ENCODE measurements at regions not wholly inside any gene's neighbourhood (a gene's known extent, or its start where the extent isn't known, plus 50 kb on each side); places are given as distances from the start of the nearest gene placed in this dataset.
A peak's percentile ranks its signal among the peaks of the same experiment; 100 is the strongest.

- POLR2A ChIA-PET = interaction anchor here (0.6 to 2.2 kb wide), 11 partner anchors 28 to 895 kb away, joined by 3 to 20 read pairs (median 4); partner anchors contain the start of genes SCAF11 and SLC38A1
- peak in 13 of 14 experiments; percentile 16 to 87 (median 46) for DNase-seq
- no peak overlapping the region for H3K27ac ChIP-seq (ENCODE audit: low read depth in 1 of 2, low read length in 2 of 2)
Observed at GRCh38 chr12:46124848-46125619, 134.7 kb upstream of the SCAF11 start.

DNA sequence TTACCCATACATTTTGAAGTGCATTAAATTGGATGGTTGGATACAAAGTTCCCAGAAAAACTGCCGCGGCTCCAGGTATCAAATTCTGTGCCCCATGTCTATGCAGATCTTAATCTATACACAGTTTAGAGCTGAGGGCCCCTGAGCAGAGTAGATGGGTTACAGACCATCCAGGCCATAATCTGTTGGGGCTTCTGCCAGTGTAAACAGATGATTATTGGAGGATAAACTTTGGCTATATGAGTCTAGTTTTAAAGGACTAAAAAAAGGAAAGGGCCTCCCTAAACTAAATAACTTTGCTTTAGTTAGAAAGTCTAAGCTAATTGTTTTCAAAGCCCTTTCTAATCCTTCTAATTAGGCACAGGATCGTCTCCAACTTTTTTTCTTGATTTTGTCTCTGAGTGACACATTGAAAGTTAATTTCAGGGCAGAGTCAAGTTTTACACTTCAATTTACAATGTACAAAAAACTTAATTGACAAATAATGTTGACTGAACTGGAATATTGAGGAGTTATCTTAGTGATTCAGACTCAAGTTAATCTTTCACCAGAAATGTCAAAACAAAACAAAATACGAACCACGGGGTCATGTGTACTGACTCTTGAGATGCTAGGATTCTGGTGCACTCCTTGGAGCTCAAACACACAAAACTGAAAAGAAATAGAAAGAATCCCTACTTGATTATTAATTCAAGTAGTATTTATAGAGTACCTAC, 133.9 kb upstream of the SCAF11 start:
- Histone ChIP-seq H3K4me1 (ENCODE audit: insufficient read depth, low read length) (no peaks in the 10 kb centered on the region), H3K36me3 (ENCODE audit: insufficient read depth, low read length) (no peaks in the 10 kb centered on the region), H3K27ac (ENCODE audit: low read depth in 1 of 2, low read length in 2 of 2) (no peak overlapping the region), H3K4me3 (ENCODE audit: low read length) (no peak overlapping the region), H3K9me3 (ENCODE audit: control insufficient read depth in 1 of 2, insufficient read depth in 1 of 2, low read length in 2 of 2) (no peaks in the 10 kb centered on the region), H3K27me3 (ENCODE audit: control insufficient read depth in 1 of 2, insufficient read depth in 2 of 2, low read length in 2 of 2) (no peaks in the 10 kb centered on the region)
- Mint-ChIP-seq H3K36me3 (ENCODE audit: low read depth) (no peaks in the 10 kb centered on the region), H3K4me1 (ENCODE audit: low read depth) (peaks cover 7% of the 10 kb centered on the region), H3K27me3 (peaks cover 6% of the 10 kb centered on the region), H3K9me3 (no peaks in the 10 kb centered on the region), H3K27ac (no peak overlapping the region), H3K4me3 (no peak overlapping the region)
- intact Hi-C loops (cut with DNase I, micrococcal nuclease) = loop anchor here (2.0 to 10.0 kb wide), 4 partner anchors 127 to 897 kb away; no protein-coding TSS in a partner anchor
- CTCF ChIA-PET = interaction anchor here (0.6 to 2.1 kb wide), 27 partner anchors 7 to 1570 kb away, joined by 3 to 9 read pairs (median 4); no protein-coding TSS in a partner anchor
- no peak for TF ChIP-seq CTCF (IDR thresholded peaks at IDR 0.05)
- POLR2A ChIA-PET = interaction anchor here (0.6 to 2.2 kb wide), 10 partner anchors 27 to 895 kb away, joined by 3 to 20 read pairs (median 4); partner anchors contain the start of genes SCAF11 and SLC38A1
- no peak for DNase-seq
- no peak for ATAC-seq (ENCODE audit: poor library complexity)

More at GRCh38 chr12:46124848-46125619, 134.7 kb upstream of the SCAF11 start:
- intact Hi-C loops (cut with DNase I, micrococcal nuclease) = loop anchor here (1.0 to 10.0 kb wide), 5 partner anchors 128 to 896 kb away; no protein-coding TSS in a partner anchor
- peak; percentile 97 for ATAC-seq (ENCODE audit: poor library complexity)
- Mint-ChIP-seq H3K9me3 (no peaks in the 10 kb centered on the region), H3K27ac (peak overlapping the region; percentile 62), H3K36me3 (ENCODE audit: low read depth) (no peaks in the 10 kb centered on the region), H3K4me1 (ENCODE audit: low read depth) (peaks cover 7% of the 10 kb centered on the region), H3K4me3 (peak overlapping the region; percentile 39), H3K27me3 (peaks cover 4% of the 10 kb centered on the region)
- H3K4me1 ChIP-seq (ENCODE audit: insufficient read depth, low read length) = no peaks in the 10 kb centered on the region
- no peaks in the 10 kb centered on the region for H3K36me3 ChIP-seq (ENCODE audit: insufficient read depth, low read length)
- H3K4me3 ChIP-seq (ENCODE audit: low read length) = no peak overlapping the region
- H3K27me3 ChIP-seq (ENCODE audit: control insufficient read depth in 1 of 2, insufficient read depth in 2 of 2, low read length in 2 of 2) = no peaks in the 10 kb centered on the region
- peak; percentile 49 for TF ChIP-seq CTCF (IDR thresholded peaks at IDR 0.05)
- no peaks in the 10 kb centered on the region for H3K9me3 ChIP-seq (ENCODE audit: control insufficient read depth in 1 of 2, insufficient read depth in 1 of 2, low read length in 2 of 2)
- CTCF ChIA-PET = interaction anchor here (0.6 to 2.1 kb wide), 27 partner anchors 8 to 1570 kb away, joined by 3 to 9 read pairs (median 4); no protein-coding TSS in a partner anchor

GRCh38 chr12:46112364-46112763, 122.0 kb upstream of the SCAF11 start:
- CTCF ChIA-PET = no interaction called here
- Histone ChIP-seq H3K36me3 (ENCODE audit: insufficient read depth, low read length) (no peaks in the 10 kb centered on the region), H3K27me3 (ENCODE audit: control insufficient read depth in 1 of 2, insufficient read depth in 2 of 2, low read length in 2 of 2) (no peaks in the 10 kb centered on the region), H3K4me3 (ENCODE audit: low read length) (no peak overlapping the region), H3K4me1 (ENCODE audit: insufficient read depth, low read length) (no peaks in the 10 kb centered on the region), H3K27ac (ENCODE audit: low read depth in 1 of 2, low read length in 2 of 2) (no peak overlapping the region), H3K9me3 (ENCODE audit: control insufficient read depth in 1 of 2, insufficient read depth in 1 of 2, low read length in 2 of 2) (no peaks in the 10 kb centered on the region)
- no peaks in the 10 kb centered on the region for H3K27me3 Mint-ChIP-seq
- no peak overlapping the region for H3K4me3 Mint-ChIP-seq
- TF ChIP-seq CTCF (IDR thresholded peaks at IDR 0.05) = no peak
- POLR2A ChIA-PET = no interaction called here
- H3K4me1 Mint-ChIP-seq (ENCODE audit: low read depth) = no peaks in the 10 kb centered on the region
- DNase-seq (no peak), ATAC-seq (ENCODE audit: poor library complexity) (no peak)
- H3K36me3 Mint-ChIP-seq (ENCODE audit: low read depth) = no peaks in the 10 kb centered on the region
- no peak overlapping the region for H3K27ac Mint-ChIP-seq
- H3K9me3 Mint-ChIP-seq = peaks cover 3% of the 10 kb centered on the region
- intact Hi-C loops (cut with DNase I, micrococcal nuclease) = no loop called here
